Mammary epithelial cell (primary cell): ENCODE measurements at regions not wholly inside any gene's neighbourhood (a gene's known extent, or its start where the extent isn't known, plus 50 kb on each side); places are given as distances from the start of the nearest gene placed in this dataset.

Experiments
- CTCF ChIP-seq, 2 donors: IDR thresholded peaks in 1 of 2; conservative IDR thresholded peaks in 1 of 2; 2 replicates each; pipeline ENCODE4 v1.5.1; 2011 to 2012; ENCODE audit warnings: inconsistent platforms in 2 of 2, low read length in 2 of 2, mild to moderate bottlenecking in 2 of 2, control low read depth in 1 of 2, low read depth in 1 of 2; ENCODE audit not compliant: insufficient read depth in 1 of 2; ENCODE audit errors: extremely low read depth in 1 of 2
- EZH2 ChIP-seq: IDR thresholded peaks from 2 replicates; pipeline ENCODE4 v1.6.1; 2012; ENCODE audit warnings: low read length, inconsistent platforms, borderline replicate concordance

GRCh38 chr13:42688821-42689220 lies 92.6 kb upstream of the FAM216B start:
- TF ChIP-seq CTCF (conservative IDR thresholded peaks at IDR 0.05 in 1 of 2, IDR thresholded peaks at IDR 0.05 in 1 of 2; ENCODE audit: extremely low read depth in 1 of 2, insufficient read depth in 1 of 2, low read depth in 1 of 2, low read length in 2 of 2) (no peak), EZH2 (no peak)
